ENCODE measurements at regions not wholly inside any gene's neighbourhood (a gene's known extent, or its start where the extent isn't known, plus 50 kb on each side); places are given as distances from the start of the nearest gene placed in this dataset.

DNA sequence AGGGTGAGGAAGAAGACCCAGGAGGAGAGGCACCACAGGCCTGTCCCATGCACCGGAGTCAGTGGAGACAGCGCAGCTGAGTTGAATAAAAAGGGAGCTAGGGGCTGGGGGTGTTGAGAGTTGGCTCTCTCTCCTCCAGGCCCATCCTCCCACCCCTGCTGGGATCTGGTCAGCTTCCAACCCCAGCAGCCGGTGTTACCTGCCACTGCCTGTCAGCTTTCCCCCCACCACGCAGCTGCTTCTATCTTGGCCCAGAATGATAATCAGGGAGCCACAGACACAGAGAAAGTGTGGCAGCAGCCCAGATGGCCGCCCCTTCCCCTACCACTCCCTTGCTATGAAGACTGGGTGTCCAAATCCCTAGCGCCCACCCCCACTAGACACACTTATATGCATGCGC, 120.6 kb upstream of the RPL38 start:
- Histone ChIP-seq H3K36me3 (ENCODE audit: control insufficient read depth, insufficient read depth, low read length) (no peaks in the 10 kb centered on the region), H3K4me3 (ENCODE audit: low read depth, low read length) (no peak overlapping the region), H3K27ac (ENCODE audit: insufficient read depth, low read length, poor library complexity, severe bottlenecking) (no peak overlapping the region), H3K4me1 (ENCODE audit: control insufficient read depth, insufficient read depth, low read length, poor library complexity, severe bottlenecking) (no peaks in the 10 kb centered on the region), H3K9me3 (ENCODE audit: control insufficient read depth in 2 of 2, low read length in 2 of 2) (peaks cover 5 to 9% of the 10 kb centered on the region in 2 experiments), H3K27me3 (ENCODE audit: control insufficient read depth, insufficient read depth, low read length) (no peaks in the 10 kb centered on the region)
- Mint-ChIP-seq H3K4me1 (no peaks in the 10 kb centered on the region), H3K9me3 (peaks cover 0 to 14% (median 1%) of the 10 kb centered on the region in 7 donors), H3K27ac (no peak overlapping the region), H3K4me3 (no peak overlapping the region), H3K36me3 (no peaks in the 10 kb centered on the region), H3K27me3 (peaks cover 16% of the 10 kb centered on the region)
- no peak for DNase-seq
- no peak for ATAC-seq (ENCODE audit: low read depth in 2 of 2)

DNA sequence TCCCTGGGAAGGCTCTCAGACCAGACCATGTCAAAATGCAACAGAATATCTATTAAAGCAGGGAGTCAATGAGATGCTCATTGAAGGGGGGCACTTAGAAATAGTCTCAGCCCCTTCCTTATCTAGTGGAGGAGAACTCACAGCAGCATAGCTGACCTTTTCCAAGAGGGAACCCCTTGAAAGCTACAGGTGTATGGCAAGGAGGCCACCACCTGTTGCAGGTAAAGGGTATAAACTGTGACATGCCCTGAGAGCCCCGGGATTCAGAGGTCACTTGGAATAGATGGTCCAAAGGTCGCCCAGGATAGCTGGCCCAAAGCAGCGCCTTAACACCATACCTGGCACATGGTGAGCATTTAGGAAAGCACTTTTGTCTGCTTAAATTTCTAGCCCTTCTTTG, 120.2 kb upstream of the RPL38 start:
- Histone ChIP-seq H3K36me3 (ENCODE audit: control insufficient read depth, insufficient read depth, low read length) (no peaks in the 10 kb centered on the region), H3K4me1 (ENCODE audit: control insufficient read depth, insufficient read depth, low read length, poor library complexity, severe bottlenecking) (no peaks in the 10 kb centered on the region), H3K9me3 (ENCODE audit: control insufficient read depth in 2 of 2, low read length in 2 of 2) (peaks cover 5 to 9% of the 10 kb centered on the region in 2 experiments), H3K4me3 (ENCODE audit: low read depth, low read length) (no peak overlapping the region), H3K27me3 (ENCODE audit: control insufficient read depth, insufficient read depth, low read length) (no peaks in the 10 kb centered on the region), H3K27ac (ENCODE audit: insufficient read depth, low read length, poor library complexity, severe bottlenecking) (no peak overlapping the region)
- Mint-ChIP-seq H3K27ac (no peak overlapping the region), H3K4me1 (no peaks in the 10 kb centered on the region), H3K4me3 (no peak overlapping the region), H3K27me3 (peaks cover 19% of the 10 kb centered on the region), H3K9me3 (peaks cover 0 to 14% (median 1%) of the 10 kb centered on the region in 7 donors), H3K36me3 (no peaks in the 10 kb centered on the region)
- DNase-seq (no peak), ATAC-seq (ENCODE audit: low read depth in 2 of 2) (no peak)

DNA sequence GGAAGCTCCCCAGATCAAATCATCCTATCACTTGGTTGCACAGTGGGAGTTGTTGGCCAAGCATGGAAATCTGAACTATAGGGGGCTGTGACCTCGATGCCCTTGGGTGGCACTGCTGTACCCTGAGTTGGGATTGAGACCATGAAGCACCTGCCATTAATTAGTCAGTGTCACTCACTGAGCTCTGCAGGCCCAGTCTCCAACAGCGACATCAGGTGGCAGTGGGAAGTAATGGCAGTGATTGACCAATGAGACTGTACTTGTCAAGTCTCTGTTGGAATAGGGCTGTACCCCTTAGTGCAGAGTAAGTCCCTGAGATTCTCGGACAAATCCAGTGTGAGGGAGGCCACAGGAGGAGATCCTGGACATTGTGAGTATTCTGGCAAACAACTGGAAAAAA, 118.0 kb upstream of the RPL38 start:
- H3K4me1 ChIP-seq (ENCODE audit: control insufficient read depth, insufficient read depth, low read length, poor library complexity, severe bottlenecking): no peaks in the 10 kb centered on the region
- peaks cover 20% of the 10 kb centered on the region for H3K27me3 Mint-ChIP-seq

DNA sequence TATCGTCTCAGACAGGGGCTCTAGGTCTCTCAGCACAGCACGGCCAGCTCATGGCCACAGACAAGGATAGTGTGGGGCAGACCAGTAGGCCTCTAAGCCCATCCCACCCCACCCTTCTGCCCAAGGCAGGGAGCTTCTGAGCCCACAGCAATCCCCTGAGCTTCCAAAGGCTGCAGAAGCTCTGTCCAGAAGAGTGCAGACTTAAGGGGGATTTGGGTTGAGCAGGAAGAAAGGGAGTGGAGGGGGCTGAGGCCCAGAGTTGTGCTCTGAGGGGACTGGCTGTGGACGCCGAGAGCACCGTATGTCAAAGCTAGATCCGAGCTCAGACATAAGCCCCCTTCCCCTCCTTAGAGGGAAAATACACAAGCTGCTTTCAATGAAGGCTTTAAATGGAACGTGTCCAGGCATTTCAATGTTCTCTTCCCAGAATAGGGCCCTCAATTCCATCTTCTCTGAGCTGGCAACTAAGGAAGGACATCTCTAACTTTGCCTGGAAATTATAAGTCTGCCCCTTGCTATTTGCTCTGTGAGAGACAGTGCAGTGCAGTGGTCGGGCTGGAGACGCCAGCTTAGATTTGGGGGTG, 116.4 kb upstream of the RPL38 start:
- H3K27me3 Mint-ChIP-seq: peaks cover 21% of the 10 kb centered on the region
- Histone ChIP-seq H3K36me3 (ENCODE audit: control insufficient read depth, insufficient read depth, low read length) (no peaks in the 10 kb centered on the region), H3K27ac (ENCODE audit: insufficient read depth, low read length, poor library complexity, severe bottlenecking) (no peak overlapping the region), H3K9me3 (ENCODE audit: control insufficient read depth in 2 of 2, low read length in 2 of 2) (peaks cover 5 to 14% of the 10 kb centered on the region in 2 experiments), H3K4me1 (ENCODE audit: control insufficient read depth, insufficient read depth, low read length, poor library complexity, severe bottlenecking) (no peaks in the 10 kb centered on the region), H3K4me3 (ENCODE audit: low read depth, low read length) (no peak overlapping the region), H3K27me3 (ENCODE audit: control insufficient read depth, insufficient read depth, low read length) (no peaks in the 10 kb centered on the region)
- no peaks in the 10 kb centered on the region for H3K36me3 Mint-ChIP-seq
- ATAC-seq (ENCODE audit: low read depth in 2 of 2) (no peak), DNase-seq (no peak)
- no peak overlapping the region for H3K4me3 Mint-ChIP-seq
- peaks cover 0 to 16% (median 2%) of the 10 kb centered on the region in 7 donors for H3K9me3 Mint-ChIP-seq
- no peak overlapping the region for H3K27ac Mint-ChIP-seq
- no peaks in the 10 kb centered on the region for H3K4me1 Mint-ChIP-seq

More for the DNA sequence above, 118.0 kb upstream of the RPL38 start:
- no peak overlapping the region for H3K4me3 Mint-ChIP-seq
- peaks cover 0 to 14% (median 1%) of the 10 kb centered on the region in 7 donors for H3K9me3 Mint-ChIP-seq
- no peak overlapping the region for H3K27ac Mint-ChIP-seq
- H3K4me3 ChIP-seq (ENCODE audit: low read depth, low read length): no peak overlapping the region
- H3K27ac ChIP-seq (ENCODE audit: insufficient read depth, low read length, poor library complexity, severe bottlenecking): no peak overlapping the region
- peaks cover 5 to 9% of the 10 kb centered on the region in 2 experiments for H3K9me3 ChIP-seq (ENCODE audit: control insufficient read depth in 2 of 2, low read length in 2 of 2)
- DNase-seq (no peak), ATAC-seq (ENCODE audit: low read depth in 2 of 2) (no peak)
- no peaks in the 10 kb centered on the region for H3K27me3 ChIP-seq (ENCODE audit: control insufficient read depth, insufficient read depth, low read length)
- H3K4me1 Mint-ChIP-seq: no peaks in the 10 kb centered on the region
- no peaks in the 10 kb centered on the region for H3K36me3 ChIP-seq (ENCODE audit: control insufficient read depth, insufficient read depth, low read length)
- H3K36me3 Mint-ChIP-seq: no peaks in the 10 kb centered on the region

DNA sequence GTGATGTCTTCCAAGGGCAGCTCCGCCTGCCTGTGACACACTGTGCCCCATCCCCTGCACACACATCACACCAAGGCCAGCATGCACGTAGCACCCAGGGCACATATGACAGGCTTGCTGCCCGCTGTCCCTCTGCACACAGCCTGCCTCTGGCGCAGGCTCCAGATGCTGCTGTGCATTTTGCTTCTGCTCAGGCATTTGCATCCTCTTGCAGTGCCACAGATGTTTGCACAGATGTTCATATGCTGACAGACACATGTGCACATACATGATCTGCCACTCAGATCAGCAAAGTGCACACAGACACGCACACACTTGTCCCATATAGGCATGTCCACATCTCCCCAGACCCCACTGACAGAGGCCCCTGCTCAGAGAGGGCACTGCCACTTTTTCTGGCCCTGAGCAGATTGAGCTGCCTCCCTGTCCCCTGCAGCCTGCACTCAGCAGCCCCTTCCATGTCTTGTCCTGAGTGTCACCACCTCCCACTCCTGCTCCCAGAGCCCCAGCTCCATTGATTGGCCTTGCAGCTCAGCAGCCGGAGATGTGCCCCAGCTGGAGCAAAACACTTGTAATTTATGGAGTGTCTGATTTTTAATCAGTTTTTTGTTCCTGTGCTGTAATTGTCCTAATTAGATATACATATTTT, 115.1 kb upstream of the RPL38 start:
- no peak overlapping the region for H3K4me3 ChIP-seq (ENCODE audit: low read depth, low read length)
- no peak for ATAC-seq (ENCODE audit: low read depth in 2 of 2)
- no peaks in the 10 kb centered on the region for H3K36me3 ChIP-seq (ENCODE audit: control insufficient read depth, insufficient read depth, low read length)
- H3K36me3 Mint-ChIP-seq: no peaks in the 10 kb centered on the region
- peaks cover 0 to 16% (median 2%) of the 10 kb centered on the region in 7 donors for H3K9me3 Mint-ChIP-seq
- H3K27me3 ChIP-seq (ENCODE audit: control insufficient read depth, insufficient read depth, low read length): no peaks in the 10 kb centered on the region
- no peaks in the 10 kb centered on the region for H3K4me1 ChIP-seq (ENCODE audit: control insufficient read depth, insufficient read depth, low read length, poor library complexity, severe bottlenecking)
- H3K27ac ChIP-seq (ENCODE audit: insufficient read depth, low read length, poor library complexity, severe bottlenecking): no peak overlapping the region
- no peak for DNase-seq
- H3K27ac Mint-ChIP-seq: no peak overlapping the region
- peaks cover 5 to 14% of the 10 kb centered on the region in 2 experiments for H3K9me3 ChIP-seq (ENCODE audit: control insufficient read depth in 2 of 2, low read length in 2 of 2)
- H3K4me3 Mint-ChIP-seq: no peak overlapping the region
- no peaks in the 10 kb centered on the region for H3K4me1 Mint-ChIP-seq
- H3K27me3 Mint-ChIP-seq: peaks cover 18% of the 10 kb centered on the region

DNA sequence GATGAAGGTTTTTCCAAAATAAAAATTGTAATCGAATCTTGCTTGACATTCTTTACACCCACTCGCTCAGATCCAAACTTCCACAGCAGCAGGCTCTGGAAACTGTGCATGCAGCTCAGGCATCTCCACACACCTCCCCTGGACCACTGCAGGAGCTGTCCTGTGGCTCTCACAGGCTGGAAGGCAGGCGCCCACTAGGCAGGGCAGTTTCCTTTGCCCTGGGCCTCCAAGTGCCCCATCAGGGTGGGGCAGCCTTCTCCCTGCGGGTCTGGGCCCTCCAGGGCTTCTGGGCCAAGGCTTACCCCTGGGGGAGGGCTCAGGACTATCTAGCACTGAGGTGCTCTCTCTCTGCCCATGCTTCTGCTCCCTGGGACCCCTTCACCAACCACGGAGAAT, 114.5 kb upstream of the RPL38 start:
- no peak overlapping the region for H3K4me3 Mint-ChIP-seq
- no peak overlapping the region for H3K27ac ChIP-seq (ENCODE audit: insufficient read depth, low read length, poor library complexity, severe bottlenecking)
- H3K27ac Mint-ChIP-seq: no peak overlapping the region
- H3K36me3 ChIP-seq (ENCODE audit: control insufficient read depth, insufficient read depth, low read length): no peaks in the 10 kb centered on the region
- H3K9me3 Mint-ChIP-seq: peaks cover 0 to 14% (median 6%) of the 10 kb centered on the region in 7 donors
- no peaks in the 10 kb centered on the region for H3K4me1 Mint-ChIP-seq
- no peak for ATAC-seq (ENCODE audit: low read depth in 2 of 2)
- H3K4me1 ChIP-seq (ENCODE audit: control insufficient read depth, insufficient read depth, low read length, poor library complexity, severe bottlenecking): no peaks in the 10 kb centered on the region
- H3K27me3 Mint-ChIP-seq: peaks cover 23% of the 10 kb centered on the region
- peaks cover 5 to 14% of the 10 kb centered on the region in 2 experiments for H3K9me3 ChIP-seq (ENCODE audit: control insufficient read depth in 2 of 2, low read length in 2 of 2)
- H3K36me3 Mint-ChIP-seq: no peaks in the 10 kb centered on the region
- H3K4me3 ChIP-seq (ENCODE audit: low read depth, low read length): no peak overlapping the region
- no peaks in the 10 kb centered on the region for H3K27me3 ChIP-seq (ENCODE audit: control insufficient read depth, insufficient read depth, low read length)
- DNase-seq: no peak

DNA sequence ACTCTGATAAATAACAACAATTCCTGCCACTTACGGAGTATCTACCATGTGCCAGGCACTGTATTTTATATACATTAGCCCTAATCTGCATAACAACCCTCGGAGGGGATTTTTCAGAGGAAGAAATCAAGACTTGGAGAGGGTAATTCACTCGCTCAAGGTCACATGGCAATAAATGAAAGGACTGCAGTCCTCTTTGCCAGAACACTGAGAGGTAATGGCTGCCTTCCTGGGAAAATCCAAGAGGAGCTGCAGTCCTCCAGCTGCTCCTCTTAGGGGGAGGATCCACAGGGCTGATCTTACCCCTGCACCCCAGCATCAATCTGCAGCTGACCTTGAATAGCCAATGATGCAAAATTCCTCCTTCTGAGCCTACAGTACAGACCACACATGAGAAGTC, 114.1 kb upstream of the RPL38 start:
- peaks cover 0 to 14% (median 3%) of the 10 kb centered on the region in 7 donors for H3K9me3 Mint-ChIP-seq
- H3K27ac Mint-ChIP-seq: no peak overlapping the region
- Histone ChIP-seq H3K36me3 (ENCODE audit: control insufficient read depth, insufficient read depth, low read length) (no peaks in the 10 kb centered on the region), H3K4me1 (ENCODE audit: control insufficient read depth, insufficient read depth, low read length, poor library complexity, severe bottlenecking) (no peaks in the 10 kb centered on the region), H3K9me3 (ENCODE audit: control insufficient read depth in 2 of 2, low read length in 2 of 2) (peaks cover 5 to 14% of the 10 kb centered on the region in 2 experiments), H3K4me3 (ENCODE audit: low read depth, low read length) (no peak overlapping the region), H3K27me3 (ENCODE audit: control insufficient read depth, insufficient read depth, low read length) (no peaks in the 10 kb centered on the region), H3K27ac (ENCODE audit: insufficient read depth, low read length, poor library complexity, severe bottlenecking) (no peak overlapping the region)
- H3K36me3 Mint-ChIP-seq: no peaks in the 10 kb centered on the region
- H3K27me3 Mint-ChIP-seq: peaks cover 24% of the 10 kb centered on the region
- H3K4me3 Mint-ChIP-seq: no peak overlapping the region
- H3K4me1 Mint-ChIP-seq: no peaks in the 10 kb centered on the region
- DNase-seq: no peak
- no peak for ATAC-seq (ENCODE audit: low read depth in 2 of 2)
